Brain microvascular endothelial cell (primary cell): ENCODE measurements at regions not wholly inside any gene's neighbourhood (a gene's known extent, or its start where the extent isn't known, plus 50 kb on each side); places are given as distances from the start of the nearest gene placed in this dataset.

ENCODE experiments used
- DNase-seq: peaks from one replicate; pipeline ENCODE4 v3.0.0-alpha.2; 2020
- H3K27ac ChIP-seq: fragments of 250-450 bp; sonication (Bioruptor Pico); 2 replicates; pipeline ENCODE4 v1.5.1; 2020; ENCODE audit warnings: mild to moderate bottlenecking, moderate library complexity
- H3K27me3 ChIP-seq: fragments of 250-450 bp; sonication (Bioruptor Pico); replicated peaks from 2 replicates; pipeline ENCODE4 v1.5.1; 2020; ENCODE audit warnings: mild to moderate bottlenecking
- H3K36me3 ChIP-seq: fragments of 250-450 bp; sonication (Bioruptor Pico); replicated peaks from 2 replicates; pipeline ENCODE4 v1.5.1; 2020; ENCODE audit warnings: mild to moderate bottlenecking
- H3K4me3 ChIP-seq: 2 replicates; pipeline ENCODE4 v1.5.1; 2011; ENCODE audit warnings: low read depth, mild to moderate bottlenecking, control low read depth, low read length, moderate library complexity
- in situ Hi-C: cut with HindIII; loops from 2 replicates; pipeline ENCODE4 v1.10.0; 2017; ENCODE audit warnings: low sequenced_read_pairs, low pct_ligation_motif_present
- TF ChIP-seq, protein P1 (sequence below): IDR thresholded peaks from 2 replicates; pipeline ENCODE4 v1.5.1; 2011; ENCODE audit warnings: low read depth, mild to moderate bottlenecking, moderate library complexity, low read length, control low read depth, inconsistent platforms; ENCODE audit errors: missing control alignments

DNA sequence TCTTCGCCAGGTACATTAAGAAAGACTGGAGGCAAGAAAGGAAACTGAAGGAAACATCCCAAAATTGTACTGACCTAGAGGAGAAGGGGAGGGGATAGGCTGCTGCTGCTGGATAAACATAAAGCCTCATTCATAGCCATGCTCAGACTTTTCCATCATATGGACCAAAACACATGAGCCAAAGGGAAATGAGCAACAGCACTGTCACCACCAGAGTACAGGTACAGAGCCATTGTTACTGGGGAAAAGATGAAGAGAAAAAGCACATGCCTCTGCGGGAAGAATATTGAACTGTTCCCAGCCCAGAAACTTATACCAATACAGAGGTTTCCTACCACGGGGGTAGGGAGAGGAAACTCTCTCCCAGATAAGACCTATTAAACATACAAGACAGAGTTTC is 861.9 kb downstream of the NTRK3 start:
- DNase-seq: no peak
- H3K36me3 ChIP-seq: no peaks in the 10 kb centered on the region
- TF ChIP-seq, protein P1, sequence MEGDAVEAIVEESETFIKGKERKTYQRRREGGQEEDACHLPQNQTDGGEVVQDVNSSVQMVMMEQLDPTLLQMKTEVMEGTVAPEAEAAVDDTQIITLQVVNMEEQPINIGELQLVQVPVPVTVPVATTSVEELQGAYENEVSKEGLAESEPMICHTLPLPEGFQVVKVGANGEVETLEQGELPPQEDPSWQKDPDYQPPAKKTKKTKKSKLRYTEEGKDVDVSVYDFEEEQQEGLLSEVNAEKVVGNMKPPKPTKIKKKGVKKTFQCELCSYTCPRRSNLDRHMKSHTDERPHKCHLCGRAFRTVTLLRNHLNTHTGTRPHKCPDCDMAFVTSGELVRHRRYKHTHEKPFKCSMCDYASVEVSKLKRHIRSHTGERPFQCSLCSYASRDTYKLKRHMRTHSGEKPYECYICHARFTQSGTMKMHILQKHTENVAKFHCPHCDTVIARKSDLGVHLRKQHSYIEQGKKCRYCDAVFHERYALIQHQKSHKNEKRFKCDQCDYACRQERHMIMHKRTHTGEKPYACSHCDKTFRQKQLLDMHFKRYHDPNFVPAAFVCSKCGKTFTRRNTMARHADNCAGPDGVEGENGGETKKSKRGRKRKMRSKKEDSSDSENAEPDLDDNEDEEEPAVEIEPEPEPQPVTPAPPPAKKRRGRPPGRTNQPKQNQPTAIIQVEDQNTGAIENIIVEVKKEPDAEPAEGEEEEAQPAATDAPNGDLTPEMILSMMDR: no peak
- no peak overlapping the region for H3K4me3 ChIP-seq
- no peaks in the 10 kb centered on the region for H3K27me3 ChIP-seq
- in situ Hi-C loops: no loop called here
- no peak overlapping the region for H3K27ac ChIP-seq

DNA sequence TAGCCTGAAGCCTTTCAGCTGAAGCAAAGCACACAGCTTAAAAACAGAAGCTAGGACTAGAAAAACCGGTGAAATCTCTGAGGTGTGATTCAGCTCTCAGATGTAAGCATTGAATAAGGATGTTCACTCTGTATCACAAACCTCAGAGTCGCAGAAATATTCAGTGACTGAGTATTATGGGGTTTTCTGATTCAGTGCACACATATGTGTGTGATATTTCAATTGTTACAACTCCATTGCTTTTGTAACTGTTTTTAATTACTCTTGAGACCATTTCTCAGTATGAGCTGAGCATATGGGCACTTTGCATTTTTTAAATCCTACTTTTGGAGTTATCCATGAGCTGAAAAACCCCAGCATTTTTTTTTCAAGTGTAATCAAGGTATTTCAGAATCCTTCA is 868.8 kb downstream of the NTRK3 start:
- no peaks in the 10 kb centered on the region for H3K27me3 ChIP-seq
- no peak overlapping the region for H3K27ac ChIP-seq
- TF ChIP-seq, protein P1: no peak
- DNase-seq: no peak
- in situ Hi-C loops: no loop called here
- H3K36me3 ChIP-seq: no peaks in the 10 kb centered on the region
- H3K4me3 ChIP-seq: no peak overlapping the region

DNA sequence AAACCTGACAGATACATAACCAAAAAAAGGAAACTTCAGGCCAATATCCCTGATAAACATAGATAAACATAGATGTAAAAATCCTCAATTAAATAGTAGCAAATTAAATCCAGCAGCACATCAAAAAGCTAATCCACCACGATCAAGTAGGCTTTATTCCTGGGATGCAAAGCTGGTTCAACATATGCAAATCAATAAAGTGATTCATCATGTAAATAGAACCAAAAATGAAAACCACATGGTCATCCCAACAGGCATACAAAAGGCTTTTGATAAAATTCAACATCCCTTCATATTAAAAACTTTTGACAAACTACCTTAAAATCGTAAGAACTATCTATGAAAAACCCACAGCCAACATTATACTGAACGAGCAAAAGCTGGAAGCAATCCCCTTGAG is 882.2 kb downstream of the NTRK3 start:
- TF ChIP-seq, protein P1: no peak
- no peak for DNase-seq
- Histone ChIP-seq H3K36me3 (no peaks in the 10 kb centered on the region), H3K27ac (no peak overlapping the region), H3K4me3 (no peak overlapping the region), H3K27me3 (no peaks in the 10 kb centered on the region)
- in situ Hi-C loops: no loop called here

DNA sequence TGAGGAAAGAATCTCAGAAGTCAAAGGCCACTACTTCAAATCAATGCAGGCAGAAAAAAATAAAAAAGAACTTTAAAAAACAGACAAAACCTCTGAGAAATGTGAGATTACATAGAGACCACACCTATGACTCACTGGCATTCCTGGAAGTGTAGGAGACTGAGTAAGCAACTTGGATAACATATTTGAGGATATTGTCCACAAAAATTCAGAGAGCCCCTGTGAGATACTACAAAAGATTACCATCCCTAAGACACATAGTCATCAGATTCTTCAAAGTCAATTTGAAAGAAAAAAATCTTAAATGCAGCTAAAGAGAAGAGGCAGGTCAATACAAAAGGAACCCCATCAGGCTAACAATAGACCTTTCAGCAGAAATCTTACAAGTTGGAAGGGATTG is 887.3 kb downstream of the NTRK3 start:
- Histone ChIP-seq H3K27ac (peak overlapping the region; percentile 65), H3K27me3 (no peaks in the 10 kb centered on the region), H3K4me3 (no peak overlapping the region), H3K36me3 (no peaks in the 10 kb centered on the region)
- TF ChIP-seq, protein P1: no peak
- in situ Hi-C loops: no loop called here
- DNase-seq: peak; percentile 91

DNA sequence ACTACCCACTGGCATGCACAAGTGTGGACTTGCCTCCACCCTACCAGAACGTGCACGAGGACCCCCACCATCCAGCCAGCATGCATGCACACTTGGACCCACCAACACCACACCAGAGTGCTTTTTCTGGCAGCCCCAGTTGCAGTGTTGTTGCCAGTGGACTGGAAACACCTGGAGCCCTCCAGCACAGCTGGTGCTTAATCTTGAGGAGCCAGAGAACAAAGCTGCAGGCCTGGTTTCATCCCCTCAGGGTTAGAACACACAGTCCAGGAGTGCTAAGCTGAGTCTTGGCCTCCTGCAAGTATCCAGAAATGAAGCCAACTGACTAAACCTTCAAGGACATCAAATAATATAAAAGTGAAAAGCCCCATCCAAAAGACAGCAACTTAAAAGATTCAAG is 888.0 kb downstream of the NTRK3 start:
- no peaks in the 10 kb centered on the region for H3K36me3 ChIP-seq
- in situ Hi-C loops: no loop called here
- H3K27me3 ChIP-seq: no peaks in the 10 kb centered on the region
- no peak for DNase-seq
- peak overlapping the region; percentile 57 for H3K27ac ChIP-seq
- TF ChIP-seq, protein P1: no peak
- no peak overlapping the region for H3K4me3 ChIP-seq

DNA sequence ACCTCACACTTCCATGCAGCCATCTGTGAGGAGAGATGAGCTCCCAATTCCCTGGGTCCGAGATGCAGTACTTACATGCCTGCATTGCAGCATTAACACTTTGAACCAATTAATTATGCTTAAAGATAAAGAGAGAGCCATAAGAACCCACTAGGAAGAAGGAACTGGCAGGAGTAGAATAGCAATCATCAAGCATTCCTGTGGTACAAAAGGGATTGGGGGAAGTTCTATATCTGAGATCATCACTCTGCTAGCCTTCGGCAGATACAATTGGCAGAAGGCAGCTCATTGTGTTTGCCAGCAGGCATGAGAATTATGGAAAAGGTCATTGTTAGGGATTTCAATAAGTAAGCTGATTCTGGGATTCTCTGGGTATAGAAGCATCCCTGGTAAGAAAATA is 891.4 kb downstream of the NTRK3 start:
- TF ChIP-seq, protein P1: no peak
- in situ Hi-C loops: no loop called here
- peak; percentile 55 for DNase-seq
- Histone ChIP-seq H3K4me3 (no peak overlapping the region), H3K27ac (no peak overlapping the region), H3K36me3 (no peaks in the 10 kb centered on the region), H3K27me3 (no peaks in the 10 kb centered on the region)
